HCT116 (cell line): ENCODE measurements at regions not wholly inside any gene's neighbourhood (a gene's known extent, or its start where the extent isn't known, plus 50 kb on each side); places are given as distances from the start of the nearest gene placed in this dataset.

Experiments
- ATAC-seq: fragments of 200-7000 bp; cut with Tn5 transposase; 2 replicates; pipeline ENCODE4 v1.9.1; 2020; ENCODE audit warnings: mild to moderate bottlenecking, moderate library complexity
- BruUV-seq: library from RNA; stranded (reverse); fragments of 400-500 nt; replicated peaks from 2 replicates; lab custom pipeline; 2021; lab: Mats Ljungman, UMichigan
- CTCF ChIA-PET: fragments of 300-600 bp; sonication (Branson Sonifier 250); formaldehyde crosslinking; loops from one replicate; lab custom pipeline; 2021; ENCODE audit warnings: antibody characterized with exemption; lab: Charles Lee
- POLR2A ChIA-PET: fragments of 300-600, 350-600 bp; sonication (Branson Sonifier 250); formaldehyde crosslinking; loops from one replicate; lab custom pipeline; 2021; ENCODE audit warnings: antibody characterized with exemption; lab: Charles Lee
- RAD21 ChIA-PET, 2 experiments: fragments of 300-600 bp; sonication (Branson Sonifier 250); formaldehyde crosslinking; loops; one replicate each; lab custom pipeline; 2023; ENCODE audit warnings: low total read pairs in 2 of 2; ENCODE audit not compliant: uncharacterized antibody in 2 of 2, unreplicated experiment in 2 of 2, low non-redundant PET in 1 of 2; lab: Charles Lee
- DNase-seq: peaks from one replicate; pipeline ENCODE4 v3.0.0-alpha.2; 2010; ENCODE audit warnings: low read depth, low spot score
- H2AFZ ChIP-seq: fragments of 200-600 bp; shearing (Covaris generic), sonication (generic); 2 replicates; pipeline ENCODE4 v1.6.1; 2017; ENCODE audit warnings: low read depth, mixed run types, mixed read lengths, antibody characterized with exemption, low read length; ENCODE audit not compliant: poor library complexity, severe bottlenecking
- H3K27ac ChIP-seq: 2 replicates; pipeline ENCODE4 v1.5.1; 2012; ENCODE audit warnings: low read depth, low read length
- H3K27me3 ChIP-seq: fragments of 200-600 bp; sonication (generic); 2 replicates; pipeline ENCODE4 v1.6.1; 2016; ENCODE audit warnings: mixed run types, low read length, mixed read lengths; ENCODE audit not compliant: insufficient read depth
- H3K36me3 ChIP-seq, 2 experiments: fragments of 200-500 bp in 1 of 2; fragments of 200-600 bp in 1 of 2; sonication (Bioruptor generic) in 1 of 2; sonication (generic) in 1 of 2; 2 replicates each; pipeline versions ENCODE4 v1.5.1 to v1.6.1; 2014 to 2016; ENCODE audit warnings: low read length in 2 of 2, inconsistent platforms in 1 of 2, mixed read lengths in 1 of 2, mixed run types in 1 of 2; ENCODE audit not compliant: insufficient read depth in 2 of 2, control insufficient read depth in 1 of 2
- H3K4me1 ChIP-seq, 2 experiments: fragments of 200-600 bp in 1 of 2; sonication (generic) in 1 of 2; 2 replicates each; pipeline versions ENCODE4 v1.5.1 to v1.6.1; 2012 to 2017; ENCODE audit warnings: low read length in 2 of 2, inconsistent platforms in 1 of 2, mild to moderate bottlenecking in 1 of 2, mixed read lengths in 1 of 2, mixed run types in 1 of 2, moderate library complexity in 1 of 2; ENCODE audit not compliant: insufficient read depth in 2 of 2, control insufficient read depth in 1 of 2
- H3K4me2 ChIP-seq: fragments of 200-600 bp; sonication (generic); 2 replicates; pipeline ENCODE4 v1.6.1; 2017; ENCODE audit warnings: mixed run types, low read length, mixed read lengths
- H3K4me3 ChIP-seq, 2 experiments: fragments of 200-600 bp in 1 of 2; sonication (generic) in 1 of 2; replicated peaks in 1 of 2; 2 replicates each; pipeline ENCODE4 v1.5.1; 2011 to 2016; ENCODE audit warnings: low read length in 2 of 2, control low read depth in 1 of 2, low read depth in 1 of 2, mild to moderate bottlenecking in 1 of 2, mixed read lengths in 1 of 2, mixed run types in 1 of 2
- H3K79me2 ChIP-seq: fragments of 200-600 bp; sonication (generic); 2 replicates; pipeline ENCODE4 v1.6.1; 2017; ENCODE audit warnings: mild to moderate bottlenecking, mixed run types, low read length, moderate library complexity, mixed read lengths; ENCODE audit not compliant: insufficient read depth
- H3K9ac ChIP-seq: fragments of 200-600 bp; sonication (generic); 2 replicates; pipeline ENCODE4 v1.6.1; 2016; ENCODE audit warnings: low read length, mixed read lengths
- H3K9me2 ChIP-seq: fragments of 200-600 bp; sonication (generic), shearing (Covaris generic); 2 replicates; pipeline ENCODE4 v1.6.1; 2017; ENCODE audit warnings: mixed run types, mild to moderate bottlenecking, moderate library complexity; ENCODE audit not compliant: insufficient read depth
- H3K9me3 ChIP-seq, 2 experiments: fragments of 200-500 bp in 1 of 2; fragments of 200-600 bp in 1 of 2; sonication (Bioruptor generic) in 1 of 2; sonication (generic) in 1 of 2; 2 replicates each; pipeline ENCODE4 v1.6.1; 2014 to 2017; ENCODE audit warnings: low read length in 2 of 2, mixed read lengths in 2 of 2, inconsistent platforms in 1 of 2, low read depth in 1 of 2, mild to moderate bottlenecking in 1 of 2, mixed run types in 1 of 2, moderate library complexity in 1 of 2; ENCODE audit not compliant: control insufficient read depth in 1 of 2, insufficient read depth in 1 of 2
- H4K20me1 ChIP-seq: fragments of 200-600 bp; sonication (generic), shearing (Covaris generic); 2 replicates; pipeline ENCODE4 v1.6.1; 2017; ENCODE audit warnings: mixed run types, mild to moderate bottlenecking, moderate library complexity; ENCODE audit not compliant: insufficient read depth
- ATF3 ChIP-seq: IDR thresholded peaks from 2 replicates; pipeline ENCODE4 v1.6.1; 2012
- CEBPB ChIP-seq: IDR thresholded peaks from 2 replicates; pipeline ENCODE4 v1.6.1; 2012; ENCODE audit warnings: low read depth
- CTCF ChIP-seq, 3 experiments: fragments of 200-600 bp in 1 of 3; sonication (generic) in 1 of 3; IDR thresholded peaks in 2 of 3; conservative IDR thresholded peaks in 1 of 3; 2 replicates each; pipeline ENCODE4 v1.5.1; 2012 to 2017; ENCODE audit warnings: low read depth in 2 of 3, low read length in 2 of 3, antibody characterized with exemption in 1 of 3, borderline replicate concordance in 1 of 3, control low read depth in 1 of 3, mild to moderate bottlenecking in 1 of 3, mixed read lengths in 1 of 3, mixed run types in 1 of 3, moderate library complexity in 1 of 3; ENCODE audit not compliant: insufficient read depth in 1 of 3
- EGR1 ChIP-seq: IDR thresholded peaks from 2 replicates; pipeline ENCODE4 v1.6.1; 2012; ENCODE audit warnings: low read depth
- EZH2 ChIP-seq: fragments of 200-600 bp; sonication (generic); IDR thresholded peaks from 2 replicates; pipeline ENCODE4 v1.6.1; 2017; ENCODE audit warnings: antibody characterized with exemption, mixed run types
- EZH2phosphoT487 ChIP-seq: fragments of 200-600 bp; IDR thresholded peaks from 2 replicates; pipeline ENCODE4 v1.6.1; 2018; ENCODE audit warnings: antibody characterized with exemption, borderline replicate concordance
- FOSL1 ChIP-seq: IDR thresholded peaks from 2 replicates; pipeline ENCODE4 v1.6.1; 2012; ENCODE audit warnings: low read depth
- JUND ChIP-seq: IDR thresholded peaks from 2 replicates; pipeline ENCODE4 v1.6.1; 2012
- MAX ChIP-seq: IDR thresholded peaks from 2 replicates; pipeline ENCODE4 v1.6.1; 2012
- POLR2A ChIP-seq: IDR thresholded peaks from 2 replicates; pipeline ENCODE4 v1.7.0; 2011; ENCODE audit warnings: borderline replicate concordance; ENCODE audit not compliant: insufficient read depth, insufficient read length; ENCODE audit errors: extremely low read depth
- POLR2AphosphoS5 ChIP-seq: IDR thresholded peaks from 2 replicates; pipeline ENCODE4 v1.6.1; 2011; ENCODE audit warnings: mild to moderate bottlenecking, low read depth, low read length, moderate library complexity
- RAD21 ChIP-seq: IDR thresholded peaks from 2 replicates; pipeline ENCODE4 v1.6.1; 2012; ENCODE audit warnings: low read depth, mild to moderate bottlenecking
- SIN3A ChIP-seq: IDR thresholded peaks from 2 replicates; pipeline ENCODE4 v1.6.1; 2012; ENCODE audit warnings: low read depth
- SP1 ChIP-seq: IDR thresholded peaks from 2 replicates; pipeline ENCODE4 v1.6.1; 2012; ENCODE audit warnings: low read depth
- SRF ChIP-seq: IDR thresholded peaks from 2 replicates; pipeline ENCODE4 v1.6.1; 2012; ENCODE audit warnings: low read depth
- TCF7L2 ChIP-seq: IDR thresholded peaks from 2 replicates; pipeline ENCODE4 v1.7.0; 2011; ENCODE audit warnings: borderline replicate concordance, inconsistent platforms; ENCODE audit not compliant: insufficient read depth, insufficient read length; ENCODE audit errors: extremely low read depth
- YY1 ChIP-seq: IDR thresholded peaks from 2 replicates; pipeline ENCODE4 v1.6.1; 2011; ENCODE audit warnings: low read length, low read depth, moderate library complexity, mild to moderate bottlenecking; ENCODE audit not compliant: insufficient replicate concordance; ENCODE audit errors: extremely low read depth
- ZFX ChIP-seq: fragments of 450-650 bp; IDR thresholded peaks from 2 replicates; pipeline ENCODE4 v1.6.1; 2017
- ZNF274 ChIP-seq: fragments of 200-500 bp; sonication (Bioruptor generic); IDR thresholded peaks from 2 replicates; pipeline ENCODE4 v1.6.1; 2014; ENCODE audit warnings: mild to moderate bottlenecking, low read depth, low read length, inconsistent platforms
- intact Hi-C: fragments of 100-400 bp; cut with micrococcal nuclease; formaldehyde crosslinking; loops from 2 replicates; pipeline ENCODE4 v1.10.0; 2022
- TF ChIP-seq, protein P1 (sequence below): IDR thresholded peaks from 2 replicates; pipeline ENCODE4 v1.6.1; 2012; ENCODE audit warnings: low read depth

- CTCF ChIA-PET = no interaction called here
- Histone ChIP-seq H3K9ac (no peak overlapping the region), H3K4me2 (no peak overlapping the region), H4K20me1 (no peaks in the 10 kb centered on the region), H2AFZ (no peak overlapping the region), H3K9me3 (no peaks in the 10 kb centered on the region), H3K4me3 (no peak overlapping the region), H3K27ac (no peak overlapping the region), H3K4me1 (no peaks in the 10 kb centered on the region; a peak in 1 of 4 replicates), H3K9me2 (no peaks in the 10 kb centered on the region), H3K36me3 (no peaks in the 10 kb centered on the region), H3K79me2 (no peaks in the 10 kb centered on the region), H3K27me3 (no peaks in the 10 kb centered on the region)
- no peak for ATAC-seq
- TF ChIP-seq MAX = no peak
- no peak for TF ChIP-seq FOSL1
- no peak for TF ChIP-seq CTCF (IDR thresholded peaks at IDR 0.05 in 2 of 3, conservative IDR thresholded peaks at IDR 0.05 in 1 of 3; ENCODE audit: borderline replicate concordance in 1 of 3, insufficient read depth in 1 of 3, low read depth in 2 of 3, low read length in 2 of 3)
- no peak for TF ChIP-seq TCF7L2
- no peak for TF ChIP-seq SIN3A
- TF ChIP-seq, protein P1, sequence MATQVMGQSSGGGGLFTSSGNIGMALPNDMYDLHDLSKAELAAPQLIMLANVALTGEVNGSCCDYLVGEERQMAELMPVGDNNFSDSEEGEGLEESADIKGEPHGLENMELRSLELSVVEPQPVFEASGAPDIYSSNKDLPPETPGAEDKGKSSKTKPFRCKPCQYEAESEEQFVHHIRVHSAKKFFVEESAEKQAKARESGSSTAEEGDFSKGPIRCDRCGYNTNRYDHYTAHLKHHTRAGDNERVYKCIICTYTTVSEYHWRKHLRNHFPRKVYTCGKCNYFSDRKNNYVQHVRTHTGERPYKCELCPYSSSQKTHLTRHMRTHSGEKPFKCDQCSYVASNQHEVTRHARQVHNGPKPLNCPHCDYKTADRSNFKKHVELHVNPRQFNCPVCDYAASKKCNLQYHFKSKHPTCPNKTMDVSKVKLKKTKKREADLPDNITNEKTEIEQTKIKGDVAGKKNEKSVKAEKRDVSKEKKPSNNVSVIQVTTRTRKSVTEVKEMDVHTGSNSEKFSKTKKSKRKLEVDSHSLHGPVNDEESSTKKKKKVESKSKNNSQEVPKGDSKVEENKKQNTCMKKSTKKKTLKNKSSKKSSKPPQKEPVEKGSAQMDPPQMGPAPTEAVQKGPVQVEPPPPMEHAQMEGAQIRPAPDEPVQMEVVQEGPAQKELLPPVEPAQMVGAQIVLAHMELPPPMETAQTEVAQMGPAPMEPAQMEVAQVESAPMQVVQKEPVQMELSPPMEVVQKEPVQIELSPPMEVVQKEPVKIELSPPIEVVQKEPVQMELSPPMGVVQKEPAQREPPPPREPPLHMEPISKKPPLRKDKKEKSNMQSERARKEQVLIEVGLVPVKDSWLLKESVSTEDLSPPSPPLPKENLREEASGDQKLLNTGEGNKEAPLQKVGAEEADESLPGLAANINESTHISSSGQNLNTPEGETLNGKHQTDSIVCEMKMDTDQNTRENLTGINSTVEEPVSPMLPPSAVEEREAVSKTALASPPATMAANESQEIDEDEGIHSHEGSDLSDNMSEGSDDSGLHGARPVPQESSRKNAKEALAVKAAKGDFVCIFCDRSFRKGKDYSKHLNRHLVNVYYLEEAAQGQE = no peak
- TF ChIP-seq SRF = no peak
- TF ChIP-seq ZFX = no peak
- no peak for TF ChIP-seq EZH2phosphoT487
- TF ChIP-seq CEBPB = no peak
- TF ChIP-seq ZNF274 = no peak
- TF ChIP-seq ATF3 = no peak
- TF ChIP-seq POLR2A = no peak
- TF ChIP-seq SP1 = no peak
- TF ChIP-seq EZH2 = no peak
- no peak for TF ChIP-seq YY1
- TF ChIP-seq RAD21 = no peak
- TF ChIP-seq EGR1 = no peak
- TF ChIP-seq JUND = no peak
- no peak for TF ChIP-seq POLR2AphosphoS5
- BruUV-seq = no TSS peak
- RAD21 ChIA-PET = no interaction called here
- intact Hi-C loops = no loop called here
- no peak for DNase-seq
- POLR2A ChIA-PET = no interaction called here
Measured at GRCh38 chr18:28514699-28515098, 337.8 kb upstream of the CDH2 start.
